HG03432 (cell line): ENCODE measurements at regions not wholly inside any gene's neighbourhood (a gene's known extent, or its start where the extent isn't known, plus 50 kb on each side); places are given as distances from the start of the nearest gene placed in this dataset.

Experiments
- ATAC-seq: cut with Tn5 transposase; IDR thresholded peaks from one replicate; pipeline ENCODE4 v1.9.1; 2021; ENCODE audit warnings: mild to moderate bottlenecking, moderate library complexity; ENCODE audit not compliant: unreplicated experiment

DNA sequence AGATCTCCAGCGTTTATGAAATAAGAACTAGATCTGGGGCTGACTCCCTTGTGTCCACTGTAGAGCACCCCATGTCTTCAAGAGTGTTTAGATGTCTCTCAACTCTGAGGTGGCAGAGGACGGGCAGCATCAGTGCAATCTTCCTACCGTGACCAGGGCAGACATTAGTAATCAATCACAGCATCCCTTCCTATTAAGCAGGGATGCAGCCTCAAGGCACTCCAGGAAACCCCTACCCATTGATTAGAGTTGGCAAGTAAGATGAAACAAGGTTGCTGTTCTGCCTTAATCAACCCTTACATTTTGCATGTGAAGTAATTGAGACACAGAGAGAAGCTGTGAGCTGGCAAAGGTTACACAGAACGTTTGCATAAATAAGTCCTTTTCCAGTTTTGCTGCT is 283.7 kb upstream of the ZMIZ1 start:
- ATAC-seq: no peak

GRCh38 chr10:78785991-78786390 is 282.8 kb upstream of the ZMIZ1 start:
- ATAC-seq: no peak

DNA sequence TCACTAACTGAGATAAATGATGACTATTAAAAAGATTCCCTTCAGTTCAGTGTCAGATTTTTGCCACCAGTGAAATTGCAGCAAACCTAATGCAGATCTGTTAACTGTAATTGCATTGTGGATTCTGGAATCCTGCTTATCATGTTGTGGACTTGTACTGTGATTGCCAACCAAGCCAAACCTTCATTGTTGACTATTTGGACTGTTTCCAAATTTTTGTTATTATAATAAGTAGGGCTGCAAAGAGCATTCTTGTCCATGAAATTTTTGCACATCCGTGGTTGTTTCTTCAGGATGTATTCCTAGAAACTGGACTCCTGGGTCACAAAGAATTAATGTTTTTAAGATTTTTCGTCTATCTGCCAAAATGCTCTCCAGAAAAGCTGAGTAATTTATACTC is 281.6 kb upstream of the ZMIZ1 start:
- no peak for ATAC-seq

- ATAC-seq: no peak
Measured at GRCh38 chr10:78794736-78795455, 273.9 kb upstream of the ZMIZ1 start.

DNA sequence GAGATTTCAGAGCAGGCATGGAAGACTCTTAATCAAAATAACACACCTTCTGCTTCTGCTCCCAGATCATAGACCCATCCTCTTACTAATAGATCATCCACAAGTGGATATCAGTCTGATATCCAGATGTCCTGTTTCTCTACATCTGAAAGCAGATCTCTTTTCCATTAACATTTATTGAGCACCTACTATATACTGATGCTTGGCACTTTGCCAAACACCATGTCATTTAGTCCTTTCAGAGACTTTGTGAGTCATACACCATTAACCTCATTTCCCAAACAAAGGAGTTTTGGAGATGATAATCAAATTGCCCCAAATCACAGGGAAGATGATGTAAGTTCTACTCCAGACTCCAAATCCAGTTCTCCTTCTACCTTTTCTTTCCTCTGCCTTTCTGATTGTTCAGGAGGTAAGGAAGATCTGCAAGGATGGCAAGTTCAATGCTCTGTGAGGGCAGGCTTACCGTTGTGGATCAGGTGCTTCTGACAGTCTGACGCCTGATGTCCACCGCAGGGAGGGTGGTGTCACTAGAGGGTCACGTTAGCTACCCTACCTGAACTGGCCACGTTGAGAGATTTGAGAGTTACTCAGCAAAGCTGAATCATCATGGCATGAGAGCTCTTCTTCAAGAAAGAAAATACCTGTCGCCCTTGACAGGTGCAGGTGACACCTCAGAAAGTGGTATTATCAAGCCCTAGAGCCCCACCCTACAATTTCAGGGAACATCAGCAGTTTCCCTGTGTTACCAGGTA is 269.6 kb upstream of the ZMIZ1 start:
- ATAC-seq: no peak

- ATAC-seq: no peak
Measured at GRCh38 chr10:78800006-78800405, 268.8 kb upstream of the ZMIZ1 start.

- ATAC-seq: no peak
Measured at GRCh38 chr10:78800535-78801320, 268.0 kb upstream of the ZMIZ1 start.

DNA sequence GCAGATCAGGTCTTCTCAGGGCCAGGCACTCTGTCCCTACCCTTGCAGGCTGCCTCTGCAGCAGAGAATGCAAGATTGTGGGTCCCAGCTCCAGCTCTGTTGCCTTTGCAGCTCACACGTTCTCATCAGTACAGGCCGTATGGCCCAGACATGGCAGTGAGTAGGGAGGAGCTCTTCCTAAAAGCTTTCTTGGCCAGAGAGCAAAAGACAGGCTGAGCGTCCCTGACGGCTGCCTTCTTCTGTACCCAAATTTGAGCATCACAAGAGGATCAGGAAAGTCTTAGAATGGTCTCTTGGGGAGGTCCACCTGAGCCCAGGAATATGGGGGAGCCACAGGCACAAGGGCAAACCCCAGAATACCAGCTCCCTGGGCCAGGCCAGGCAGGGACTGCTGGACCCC is 266.3 kb upstream of the ZMIZ1 start:
- ATAC-seq: no peak

DNA sequence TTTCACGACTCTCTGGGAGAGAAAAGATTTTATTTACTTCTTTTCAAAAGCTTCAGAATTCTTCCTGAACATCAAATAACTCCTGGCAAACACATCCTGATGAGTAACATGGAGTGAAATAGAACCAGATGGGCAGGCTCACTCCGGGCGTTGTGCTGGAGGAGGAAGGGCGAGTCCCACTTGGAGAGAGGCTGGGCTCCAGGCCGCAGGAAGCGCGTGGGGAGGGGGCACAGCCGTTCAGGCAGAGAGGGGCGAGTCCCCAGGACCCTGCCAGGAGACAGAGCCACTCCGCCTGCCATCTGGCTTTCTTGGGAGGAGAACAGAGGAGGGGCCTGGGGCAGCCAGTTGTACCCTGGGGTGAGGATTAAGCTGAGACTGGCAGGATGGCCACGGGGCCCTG is 265.9 kb upstream of the ZMIZ1 start:
- no peak for ATAC-seq

DNA sequence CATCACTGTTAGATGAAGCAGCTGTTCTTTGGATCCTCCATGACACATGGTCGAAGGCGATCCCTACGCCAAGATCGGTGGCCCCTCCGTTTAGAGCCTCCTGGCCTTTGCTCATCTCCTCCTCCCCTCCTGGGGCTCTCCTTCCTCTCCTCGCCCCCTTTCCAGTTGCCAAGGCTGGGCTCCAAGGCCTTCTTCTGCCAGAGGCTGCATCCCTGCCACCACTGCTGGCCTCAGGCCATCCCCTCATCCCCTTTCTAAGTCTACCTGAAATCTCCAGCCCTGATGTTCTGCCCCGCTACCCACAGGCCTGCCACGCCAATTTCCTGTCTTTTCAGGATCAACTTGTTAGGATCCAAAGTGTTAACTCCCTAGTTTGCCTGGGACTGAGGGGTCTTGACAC is 265.1 kb upstream of the ZMIZ1 start:
- ATAC-seq: no peak

DNA sequence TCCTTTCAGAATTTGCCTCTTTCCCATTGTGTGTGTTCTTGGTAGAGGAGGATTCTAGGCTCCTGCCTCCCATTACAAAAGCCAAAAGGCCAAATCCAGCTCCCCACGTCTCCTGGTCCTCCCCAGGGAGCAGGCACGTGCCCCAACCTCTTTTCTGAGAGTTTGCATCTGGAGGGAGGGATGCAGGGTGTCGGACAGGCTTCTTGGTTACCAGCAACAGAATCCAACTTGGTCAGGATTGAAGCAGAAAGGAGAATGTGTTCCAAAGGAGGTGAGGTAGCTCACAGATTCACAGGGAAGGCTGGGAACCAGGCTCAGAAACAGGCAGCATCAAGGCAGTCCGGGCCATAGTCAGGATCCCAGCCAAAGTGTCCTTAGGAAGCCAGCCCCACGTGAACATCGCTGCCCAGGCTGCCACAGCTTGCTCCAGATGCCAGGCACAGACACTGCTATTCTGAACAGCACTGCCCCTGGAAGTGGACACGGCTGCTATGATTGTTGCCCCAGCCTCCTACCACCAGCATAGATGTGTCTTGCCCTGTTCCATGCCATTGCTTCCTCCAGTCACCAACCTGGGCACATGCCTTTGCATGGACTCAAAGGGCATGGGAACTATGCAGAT is 264.2 kb upstream of the ZMIZ1 start:
- no peak for ATAC-seq

DNA sequence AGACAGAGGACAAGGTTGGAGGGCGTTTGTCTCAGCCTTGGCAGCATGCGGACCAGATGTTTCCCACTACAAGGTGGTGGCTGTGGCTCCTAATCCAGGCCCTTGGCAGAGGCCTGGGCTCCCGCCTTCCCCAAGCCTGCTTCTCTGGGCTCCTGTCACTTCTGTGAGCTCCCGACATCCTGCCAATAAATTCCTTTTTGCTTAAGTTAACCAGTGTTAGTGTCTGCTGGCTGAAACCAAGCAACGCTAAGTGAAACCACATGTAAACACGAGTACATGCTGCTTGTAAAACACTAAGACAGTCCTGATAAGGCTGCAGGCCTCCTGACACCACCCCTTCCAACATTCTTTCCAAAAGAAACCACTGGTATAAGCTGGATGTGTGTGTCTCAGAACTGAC is 263.6 kb upstream of the ZMIZ1 start:
- ATAC-seq: no peak

DNA sequence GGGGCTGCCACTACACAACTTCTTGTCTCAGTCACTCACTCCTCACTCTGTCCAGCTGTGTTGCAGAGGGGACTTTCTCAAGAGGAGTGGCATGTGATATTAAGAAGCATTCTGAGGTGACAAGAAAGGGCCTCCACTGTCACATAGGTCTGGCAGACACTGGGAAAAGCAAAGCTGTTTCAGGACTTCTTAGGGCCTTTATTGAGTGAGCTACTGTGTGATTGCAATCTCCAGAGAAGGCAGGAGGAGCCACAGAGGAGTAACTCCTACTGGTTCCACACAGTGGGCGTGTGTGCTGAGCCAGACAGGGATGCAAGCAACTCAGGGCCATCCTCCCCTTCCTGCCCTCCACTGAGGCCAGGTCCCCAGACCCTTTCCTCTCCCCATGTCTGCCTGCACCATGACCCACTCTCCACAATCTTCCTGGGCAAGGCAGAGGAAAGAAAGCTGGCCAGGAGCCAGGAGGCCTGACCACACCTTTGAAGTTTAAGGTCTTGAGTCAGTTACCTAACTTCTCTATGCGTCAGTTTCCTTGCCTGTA is 262.0 kb upstream of the ZMIZ1 start:
- no peak for ATAC-seq

- no peak for ATAC-seq
Measured at GRCh38 chr10:78807504-78808203, 261.1 kb upstream of the ZMIZ1 start.

- no peak for ATAC-seq
Measured at GRCh38 chr10:78808286-78808685, 260.5 kb upstream of the ZMIZ1 start.

DNA sequence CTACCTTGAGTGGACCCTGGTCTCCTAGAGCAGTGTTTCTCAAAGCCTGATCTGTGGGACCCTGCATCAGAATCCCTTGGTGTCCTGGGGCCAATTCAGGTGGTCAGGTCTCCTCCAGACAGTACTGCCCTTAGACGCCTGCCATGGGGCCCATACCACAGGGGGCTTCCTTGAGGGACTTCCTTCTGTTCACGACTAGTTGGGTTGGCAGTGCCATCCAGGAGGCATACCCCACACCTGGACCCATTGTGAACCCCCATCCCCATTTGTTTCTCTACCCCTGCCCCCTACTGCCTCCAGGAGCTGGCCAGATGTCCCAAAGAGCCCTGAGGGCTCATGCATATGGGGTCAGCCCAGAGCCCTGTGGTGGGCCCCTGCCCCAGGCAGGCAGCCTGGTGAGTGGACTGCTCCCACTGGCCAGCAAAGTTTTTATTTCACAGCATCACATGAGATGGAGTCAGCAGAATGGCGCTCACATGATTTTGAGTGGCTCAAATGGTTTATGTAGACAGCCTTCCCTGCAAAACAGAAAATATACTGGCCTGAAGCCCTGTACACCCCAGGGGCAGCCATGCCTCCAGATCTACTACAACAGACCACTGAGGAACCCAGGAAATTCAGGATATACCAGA is 259.9 kb upstream of the ZMIZ1 start:
- ATAC-seq: no peak

DNA sequence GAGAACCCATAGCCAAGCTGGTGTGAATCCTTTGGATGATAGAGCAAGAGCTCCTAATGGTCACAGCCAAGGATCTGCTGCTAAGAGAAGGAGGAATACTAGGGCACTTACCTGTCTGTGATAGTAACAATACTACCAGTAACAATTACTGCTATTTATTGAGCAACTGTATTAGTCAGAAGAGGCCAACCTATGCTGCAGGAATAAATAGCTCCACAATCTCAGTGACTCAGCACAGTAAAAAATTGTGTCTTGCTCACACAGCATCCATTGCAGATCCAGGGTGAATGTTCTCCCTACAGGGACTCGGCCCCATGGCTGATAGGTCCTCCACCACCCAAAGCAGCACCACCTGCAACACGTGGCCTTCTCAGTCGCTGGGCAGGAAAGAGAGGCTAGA is 257.6 kb upstream of the ZMIZ1 start:
- ATAC-seq: no peak

GRCh38 chr10:78812571-78813318 is 256.0 kb upstream of the ZMIZ1 start:
- ATAC-seq: no peak

GRCh38 chr10:78813526-78813925 is 255.2 kb upstream of the ZMIZ1 start:
- no peak for ATAC-seq
